Esophagus (tissue), 2 donors: ENCODE measurements at regions not wholly inside any gene's neighbourhood (a gene's known extent, or its start where the extent isn't known, plus 50 kb on each side); places are given as distances from the start of the nearest gene placed in this dataset.

Experiments
- H3K27ac ChIP-seq, 2 donors: one replicate each; pipeline ENCODE4 v1.5.1; 2013; ENCODE audit warnings: low read depth in 2 of 2, mild to moderate bottlenecking in 2 of 2, inconsistent platforms in 1 of 2, low read length in 1 of 2, moderate library complexity in 1 of 2
- H3K27me3 ChIP-seq, 2 donors: one replicate each; pipeline ENCODE4 v1.6.1; 2013; ENCODE audit warnings: low read length in 2 of 2, control low read depth in 1 of 2, mild to moderate bottlenecking in 1 of 2; ENCODE audit not compliant: insufficient read depth in 2 of 2, control insufficient read depth in 1 of 2
- H3K36me3 ChIP-seq, 2 donors: one replicate each; pipeline ENCODE4 v1.6.1; 2013; ENCODE audit warnings: low read length in 1 of 2; ENCODE audit not compliant: control insufficient read depth in 2 of 2, insufficient read depth in 2 of 2
- H3K4me1 ChIP-seq, 2 donors: one replicate each; pipeline ENCODE4 v1.6.1; 2013; ENCODE audit warnings: low read length in 1 of 2; ENCODE audit not compliant: control insufficient read depth in 2 of 2, insufficient read depth in 2 of 2
- H3K4me3 ChIP-seq, 2 donors: one replicate each; pipeline ENCODE4 v1.5.1; 2013; ENCODE audit warnings: low read length in 2 of 2, mild to moderate bottlenecking in 2 of 2, low read depth in 1 of 2, moderate library complexity in 1 of 2
- H3K9me3 ChIP-seq, 2 donors: one replicate each; pipeline ENCODE4 v1.6.1; 2013; ENCODE audit warnings: mild to moderate bottlenecking in 2 of 2, low read depth in 1 of 2, low read length in 1 of 2, moderate library complexity in 1 of 2; ENCODE audit not compliant: control insufficient read depth in 2 of 2, insufficient read depth in 1 of 2
- WGBS, 2 donors: extraction: QIAGEN DNeasy Blood & Tissue Kit; methylation state at CpG; one replicate each; pipeline ENCODE4 v1.1.7; 2013; 5-methylcytosine and 5-hydroxymethylcytosine counted together
- donor health status: healthy with polysubstance abuse.
- donor health status: Bipolar disorder and iron deficiency.

GRCh38 chr4:81628489-81628888 is 156.8 kb upstream of the RASGEF1B start:
- Histone ChIP-seq H3K4me3 (no peak overlapping the region), H3K9me3 (no peaks in the 10 kb centered on the region)

DNA sequence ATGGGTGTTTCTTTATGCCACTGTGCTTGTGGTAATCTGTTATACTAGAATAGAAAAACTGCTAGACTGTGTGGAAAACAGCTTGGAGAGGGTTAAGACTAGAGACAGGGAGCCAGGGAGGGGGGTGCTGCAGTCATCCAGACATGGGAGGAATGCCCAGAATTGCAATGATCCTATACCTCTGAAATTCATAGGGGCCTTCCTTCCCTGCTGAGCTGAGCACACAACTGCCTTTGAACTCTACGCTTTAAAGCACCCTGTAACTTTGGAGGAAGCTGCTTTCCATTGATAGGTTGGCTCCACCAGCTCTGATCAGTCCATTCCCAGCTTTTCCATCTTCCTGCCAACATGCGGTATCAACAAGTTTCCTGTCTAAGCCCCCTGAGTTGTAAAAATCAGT is 155.9 kb upstream of the RASGEF1B start:
- no peaks in the 10 kb centered on the region for H3K36me3 ChIP-seq
- no peak overlapping the region for H3K4me3 ChIP-seq
- no peaks in the 10 kb centered on the region for H3K27me3 ChIP-seq
- H3K27ac ChIP-seq, result no peak overlapping the region
- no peaks in the 10 kb centered on the region for H3K9me3 ChIP-seq
- WGBS, 2 donors, result 92 to 98% methylated on average over 2 of the region's 2 CpGs
- no peaks in the 10 kb centered on the region for H3K4me1 ChIP-seq

More at GRCh38 chr4:81628489-81628888, 156.8 kb upstream of the RASGEF1B start:
- Histone ChIP-seq H3K27me3 (no peaks in the 10 kb centered on the region), H3K36me3 (no peaks in the 10 kb centered on the region), H3K27ac (no peak overlapping the region), H3K4me1 (no peaks in the 10 kb centered on the region)
- WGBS, 2 donors, result 60 to 74% methylated on average over 3 of the region's 3 CpGs

DNA sequence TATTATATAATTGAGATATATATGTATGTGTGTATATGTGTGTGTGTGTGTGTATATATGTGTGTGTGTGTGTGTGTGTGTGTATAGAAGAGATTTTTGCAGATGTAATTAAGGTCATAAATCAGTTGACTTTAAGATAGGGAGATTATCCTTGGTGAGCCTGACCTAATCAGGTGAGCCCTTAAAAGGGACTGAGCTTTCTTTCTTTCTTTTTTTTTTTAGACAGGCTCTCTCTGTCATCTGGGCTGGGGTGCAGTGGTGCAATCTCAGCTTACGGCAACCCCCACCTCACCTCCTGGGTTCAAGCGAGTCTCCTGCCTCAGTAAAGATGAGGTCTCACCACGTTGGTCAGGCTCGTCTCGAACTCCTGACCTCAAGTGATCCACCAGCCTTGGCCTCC is 155.1 kb upstream of the RASGEF1B start:
- Histone ChIP-seq H3K27me3 (no peaks in the 10 kb centered on the region), H3K9me3 (no peaks in the 10 kb centered on the region), H3K4me3 (no peak overlapping the region), H3K4me1 (no peaks in the 10 kb centered on the region), H3K36me3 (no peaks in the 10 kb centered on the region), H3K27ac (no peak overlapping the region)
- 75 to 78% methylated on average over 5 of the region's 5 CpGs for WGBS, 2 donors

DNA sequence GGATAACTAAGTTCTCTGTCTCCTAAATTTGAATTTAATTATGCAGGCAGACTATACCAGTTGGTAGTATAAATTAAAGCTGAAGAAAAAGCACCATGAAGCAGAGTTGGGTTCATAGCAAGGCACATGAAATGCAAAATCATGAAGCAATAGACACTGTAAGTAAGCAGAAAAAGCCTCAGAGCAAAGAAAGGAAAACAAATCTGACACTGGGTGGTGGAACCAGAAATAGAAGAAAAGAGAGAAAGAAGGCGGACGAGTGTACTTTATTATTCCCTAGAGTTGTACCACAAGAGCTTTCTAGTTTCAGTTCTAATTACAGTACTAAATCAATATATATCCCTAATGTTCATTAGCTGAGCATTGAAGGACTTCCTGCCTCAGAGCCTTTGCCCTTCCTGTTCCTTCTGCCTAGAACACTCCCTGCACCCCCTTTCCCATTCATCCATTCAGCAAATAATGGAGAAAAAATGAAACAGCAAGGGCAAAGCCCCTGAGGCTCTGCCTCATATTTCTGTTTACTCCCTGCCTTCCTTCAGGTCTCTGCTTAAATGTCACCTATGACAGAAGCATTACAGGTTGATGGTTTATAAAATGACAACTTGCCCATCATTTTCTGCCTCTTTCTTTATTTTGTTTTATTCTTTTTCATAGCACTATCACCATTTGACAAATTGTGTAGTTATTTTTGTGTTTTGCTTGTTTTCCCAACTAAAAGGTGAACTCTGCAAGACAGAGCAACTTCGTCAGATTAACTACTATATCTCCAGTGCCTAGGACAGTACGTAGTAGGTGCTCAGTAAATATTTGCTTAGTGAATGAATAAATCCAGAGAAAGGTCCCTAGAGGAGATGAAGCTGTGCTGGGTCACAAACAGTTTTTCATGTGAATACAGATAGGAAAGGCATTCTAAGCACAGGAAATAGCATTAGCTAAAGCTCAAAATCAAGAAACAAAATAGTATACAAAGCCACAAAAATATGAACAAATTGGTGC is 154.0 kb upstream of the RASGEF1B start:
- WGBS, 2 donors, result 74 to 81% methylated on average over 4 of the region's 4 CpGs
- H3K4me3 ChIP-seq, result no peak overlapping the region
- H3K9me3 ChIP-seq, result no peaks in the 10 kb centered on the region

DNA sequence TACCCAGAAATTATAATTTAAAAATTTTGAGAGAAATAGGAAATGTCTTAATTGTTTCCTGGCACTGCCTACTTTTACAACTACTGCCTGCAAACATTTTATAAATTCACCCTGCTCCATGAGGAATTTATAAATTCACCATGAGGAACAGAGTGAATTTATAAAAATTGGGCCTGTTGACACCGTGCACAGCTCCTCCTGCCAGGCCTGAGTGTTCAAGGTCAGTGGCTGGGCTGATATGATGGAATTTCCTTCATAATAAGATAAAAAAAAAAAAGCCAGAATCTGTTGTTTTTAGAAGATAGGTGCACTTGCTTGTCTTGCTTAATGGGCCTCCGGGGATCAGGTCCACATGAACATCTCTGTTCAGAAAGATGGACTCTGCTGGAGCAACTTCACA is 151.7 kb upstream of the RASGEF1B start:
- Histone ChIP-seq H3K36me3 (no peaks in the 10 kb centered on the region), H3K27me3 (no peaks in the 10 kb centered on the region), H3K4me3 (no peak overlapping the region), H3K27ac (no peak overlapping the region), H3K4me1 (no peaks in the 10 kb centered on the region), H3K9me3 (no peaks in the 10 kb centered on the region)
- 43 to 45% methylated on average over 2 of the region's 2 CpGs for WGBS, 2 donors

More for the DNA sequence above, 154.0 kb upstream of the RASGEF1B start:
- H3K4me1 ChIP-seq, result no peaks in the 10 kb centered on the region
- H3K36me3 ChIP-seq, result no peaks in the 10 kb centered on the region
- H3K27me3 ChIP-seq, result no peaks in the 10 kb centered on the region
- no peak overlapping the region for H3K27ac ChIP-seq

DNA sequence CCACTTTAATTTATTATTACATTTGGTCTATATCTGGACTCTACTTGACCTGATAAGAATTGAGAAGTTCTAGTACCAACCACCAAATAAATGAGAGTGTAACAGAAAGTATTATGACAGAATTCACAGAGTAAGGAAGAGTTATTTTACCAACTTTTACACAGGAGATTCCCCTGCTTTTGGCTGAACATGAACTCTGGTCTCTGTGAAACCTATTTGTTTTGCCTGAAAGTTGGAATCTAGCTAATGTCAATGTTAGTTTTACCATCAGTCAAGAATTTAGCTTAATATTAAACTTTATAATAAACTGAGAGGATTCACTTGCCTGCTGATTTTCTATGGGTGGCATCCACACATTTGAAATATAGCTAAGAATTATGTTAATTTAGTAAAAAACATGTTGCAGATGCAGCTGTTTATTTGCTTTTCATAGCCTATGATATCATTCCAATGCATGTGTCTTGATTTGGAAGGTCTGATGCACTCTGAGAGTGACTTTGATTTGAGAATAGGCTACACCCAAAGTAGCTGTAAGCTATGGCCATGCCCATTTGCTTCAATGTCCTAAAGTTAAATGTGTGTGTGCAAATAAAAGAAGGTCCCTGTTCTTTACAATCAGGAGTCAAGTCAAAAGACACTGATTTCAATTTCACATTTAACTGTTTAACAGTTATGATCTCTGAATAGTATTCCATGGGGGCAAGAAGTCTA is 150.9 kb upstream of the RASGEF1B start:
- Histone ChIP-seq H3K4me1 (no peaks in the 10 kb centered on the region), H3K27me3 (no peaks in the 10 kb centered on the region), H3K36me3 (no peaks in the 10 kb centered on the region), H3K9me3 (no peaks in the 10 kb centered on the region), H3K4me3 (no peak overlapping the region), H3K27ac (no peak overlapping the region)

DNA sequence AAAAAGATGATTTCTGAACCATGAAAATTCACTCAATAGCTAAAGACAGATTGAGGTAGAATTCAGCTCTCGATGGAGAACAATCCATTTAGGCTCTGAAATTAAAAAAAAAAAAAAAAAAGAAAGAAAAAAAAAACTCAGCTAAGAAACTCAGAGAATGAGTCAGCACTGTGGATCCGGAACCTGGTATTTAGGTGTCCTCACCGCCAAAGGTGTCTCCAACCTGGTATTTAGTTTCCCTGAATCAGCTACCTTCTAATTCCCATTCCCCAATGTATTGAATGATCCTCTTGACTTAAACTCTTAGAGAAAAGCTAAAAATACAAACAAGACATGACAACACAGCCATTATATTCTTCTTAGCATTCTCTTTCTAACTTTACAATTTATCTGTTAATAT is 150.3 kb upstream of the RASGEF1B start:
- Histone ChIP-seq H3K27ac (no peak overlapping the region), H3K9me3 (no peaks in the 10 kb centered on the region), H3K36me3 (no peaks in the 10 kb centered on the region), H3K27me3 (no peaks in the 10 kb centered on the region), H3K4me1 (no peaks in the 10 kb centered on the region), H3K4me3 (no peak overlapping the region)
- 50 to 60% methylated on average over 3 of the region's 3 CpGs for WGBS, 2 donors

DNA sequence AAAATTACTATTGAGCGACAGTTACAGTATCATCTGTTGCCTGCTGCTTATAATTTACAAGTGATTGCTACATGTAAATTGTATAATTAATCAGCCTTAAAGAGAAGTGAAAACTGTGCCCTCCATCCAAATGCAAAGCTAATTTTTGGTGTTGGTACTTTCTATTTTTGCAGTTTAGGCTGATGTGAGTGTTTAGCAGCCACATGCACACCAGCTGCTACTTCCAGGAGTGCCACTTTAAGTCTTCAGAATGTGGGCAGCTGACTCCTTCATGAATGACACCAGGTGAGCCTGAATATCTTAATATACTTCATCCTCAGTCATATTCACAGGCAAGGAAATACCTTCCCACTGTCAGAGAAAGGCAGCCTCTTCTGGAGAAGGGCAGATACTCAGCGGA is 149.8 kb upstream of the RASGEF1B start:
- H3K27me3 ChIP-seq, result no peaks in the 10 kb centered on the region
- no peak overlapping the region for H3K27ac ChIP-seq
- H3K36me3 ChIP-seq, result no peaks in the 10 kb centered on the region
- no peak overlapping the region for H3K4me3 ChIP-seq
- H3K9me3 ChIP-seq, result no peaks in the 10 kb centered on the region
- H3K4me1 ChIP-seq, result no peaks in the 10 kb centered on the region
- 48 to 49% methylated on average over 2 of the region's 2 CpGs for WGBS, 2 donors

DNA sequence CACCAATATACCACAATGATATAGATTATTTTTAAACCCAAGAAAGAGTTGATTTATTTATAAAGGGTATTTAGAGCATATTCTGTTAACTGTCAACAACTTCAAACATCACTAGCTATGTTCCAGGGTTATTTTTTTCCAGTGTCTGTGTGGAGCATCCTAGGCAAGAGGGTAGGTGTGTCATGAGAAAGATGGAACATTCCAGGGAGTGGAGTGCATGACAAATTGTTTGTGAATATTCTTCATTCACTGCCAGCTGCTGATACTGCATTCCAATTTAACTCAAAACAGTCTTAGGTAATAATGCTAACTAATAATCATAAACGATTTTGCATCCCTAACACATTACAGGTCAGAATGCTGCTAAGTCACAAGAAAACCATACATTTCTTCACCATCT is 148.7 kb upstream of the RASGEF1B start:
- H3K36me3 ChIP-seq, result no peaks in the 10 kb centered on the region
- H3K4me1 ChIP-seq, result no peaks in the 10 kb centered on the region
- no peaks in the 10 kb centered on the region for H3K27me3 ChIP-seq
- no peaks in the 10 kb centered on the region for H3K9me3 ChIP-seq
- 62 to 70% methylated on average over 1 of the region's 1 CpG for WGBS, 2 donors
- no peak overlapping the region for H3K27ac ChIP-seq
- H3K4me3 ChIP-seq, result no peak overlapping the region
